Stimulated activated CD4-positive, alpha-beta T cell treated with anti-CD3 and anti-CD28 coated beads, Interleukin-15, amount 100 ng/mL, for 1 hour (primary cell): ENCODE measurements at regions not wholly inside any gene's neighbourhood (a gene's known extent, or its start where the extent isn't known, plus 50 kb on each side); places are given as distances from the start of the nearest gene placed in this dataset.

ENCODE experiments used
- DNase-seq, 2 donors: peaks; one replicate each; pipeline ENCODE4 v3.0.0-alpha.2; 2020; ENCODE audit warnings: low read depth in 1 of 2, low spot score in 1 of 2

DNA sequence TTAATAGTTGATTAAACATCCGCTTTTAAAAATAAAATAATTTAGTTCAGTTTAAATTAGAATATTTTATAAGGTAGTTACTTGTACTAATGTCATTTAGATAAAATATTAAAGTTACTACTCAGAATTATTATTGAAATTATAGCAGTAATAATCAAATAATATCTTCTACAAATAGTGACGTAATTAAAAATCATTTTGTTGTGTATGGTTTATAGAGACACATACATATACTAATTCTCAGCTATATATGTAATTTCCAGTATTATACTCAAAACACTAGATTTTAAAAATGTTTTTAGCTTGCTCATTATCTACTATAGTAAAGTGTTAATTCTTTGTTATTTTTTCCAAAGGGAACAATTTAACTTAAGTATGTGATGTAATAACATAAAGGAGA lies 435.2 kb upstream of the MANEA start:
- no peak for DNase-seq

DNA sequence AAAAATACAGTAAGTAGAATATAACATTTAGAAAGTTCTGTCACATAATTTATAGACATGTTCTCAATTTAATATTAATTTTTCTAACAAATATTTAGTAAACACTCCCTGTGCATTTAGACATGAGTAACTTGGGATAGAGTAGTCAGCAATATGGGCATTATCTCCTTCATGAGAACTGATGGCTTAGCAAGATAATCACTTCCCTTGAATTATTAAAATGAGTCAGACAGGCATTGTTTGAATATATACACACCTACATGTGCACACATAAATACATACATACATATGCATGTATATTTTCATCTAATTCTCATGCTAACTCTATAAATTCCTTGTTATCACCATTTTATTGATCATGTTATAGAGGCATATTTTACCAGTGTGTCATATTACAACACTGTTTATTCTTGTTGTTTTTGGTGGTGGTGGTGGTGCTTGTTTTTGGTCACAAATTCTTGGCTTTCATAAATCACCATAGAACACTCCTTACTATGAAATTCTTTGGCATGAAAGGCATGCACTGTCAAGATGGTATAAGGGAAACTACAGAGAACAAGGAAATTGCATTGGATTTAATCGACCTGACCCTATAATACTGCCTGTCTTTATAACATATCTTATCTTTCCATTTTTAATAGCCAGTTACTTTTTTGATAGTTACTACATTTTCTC lies 434.5 kb upstream of the MANEA start:
- no peak for DNase-seq

DNA sequence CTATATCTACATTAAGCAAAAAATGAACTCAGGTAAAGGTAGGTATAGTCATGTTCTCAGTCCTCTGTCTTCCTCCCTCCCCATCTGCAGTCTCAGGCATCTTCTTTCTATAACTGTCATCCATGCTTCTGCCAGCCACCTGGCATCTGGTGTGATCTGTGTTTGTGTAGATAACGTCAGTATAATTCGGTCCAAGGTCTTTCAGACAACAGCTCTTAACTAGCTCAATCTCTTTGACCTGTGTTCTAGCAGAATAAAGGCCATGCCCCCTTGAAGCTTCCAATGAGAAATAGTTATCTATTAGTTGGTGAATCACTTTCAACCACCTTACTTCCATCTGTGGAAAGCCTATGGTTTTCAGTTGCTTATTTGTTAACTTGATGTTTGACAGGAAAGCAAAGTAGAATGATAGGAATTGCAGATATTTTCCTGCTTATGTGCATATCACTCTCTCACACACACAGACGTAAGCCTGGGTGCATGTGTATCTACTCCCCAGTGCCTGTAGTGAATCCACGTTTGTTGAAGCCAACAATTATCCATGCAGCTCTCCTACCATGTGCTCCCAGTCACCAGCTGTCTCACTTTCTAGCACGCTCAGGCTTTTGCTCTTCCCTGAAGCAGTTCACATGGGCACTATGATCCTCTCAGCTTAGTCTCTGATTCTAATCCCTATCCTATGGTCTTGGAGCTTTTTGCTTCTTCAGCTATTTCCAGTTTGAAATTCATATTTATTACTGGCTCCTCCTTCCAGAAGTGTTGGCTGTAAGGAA lies 433.7 kb upstream of the MANEA start:
- no peak for DNase-seq

DNA sequence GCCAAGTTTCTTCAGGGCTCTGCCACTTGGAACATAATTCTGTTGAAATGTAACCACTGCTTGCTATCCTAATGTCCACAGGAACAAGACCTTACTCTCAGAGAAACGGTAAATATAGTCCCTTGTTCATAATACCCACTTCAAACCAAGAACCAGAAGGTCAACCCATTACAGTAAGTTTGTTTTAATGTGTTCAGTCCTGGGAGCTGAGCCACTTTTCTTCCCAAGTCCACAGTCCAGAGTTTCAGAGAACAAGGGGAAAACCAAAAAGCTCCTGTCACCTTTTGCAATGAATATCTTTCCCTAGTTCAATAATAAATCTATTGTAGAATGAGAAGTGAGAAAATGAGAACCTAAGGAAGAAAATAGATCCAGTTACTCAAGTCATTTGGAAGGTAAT lies 431.9 kb upstream of the MANEA start:
- DNase-seq: no peak

DNA sequence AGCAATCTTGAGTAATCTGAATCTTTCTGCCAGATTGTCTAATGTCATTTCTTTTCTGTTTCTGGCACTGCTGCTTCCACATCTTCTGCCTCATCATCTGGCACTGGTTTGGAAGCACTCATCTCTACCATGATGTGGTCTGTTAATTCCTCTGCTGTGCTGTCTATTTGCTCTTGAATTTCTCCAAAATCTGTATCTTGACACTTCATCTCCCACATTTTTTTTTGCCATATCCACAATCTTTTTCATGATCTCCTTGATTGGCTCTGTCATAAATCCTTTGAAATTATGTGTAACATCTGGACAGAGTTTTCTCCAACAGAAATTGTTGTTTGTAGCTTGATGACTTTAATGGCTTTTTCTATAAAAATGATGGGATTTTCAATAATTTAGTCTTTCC lies 417.8 kb upstream of the MANEA start:
- DNase-seq: no peak

DNA sequence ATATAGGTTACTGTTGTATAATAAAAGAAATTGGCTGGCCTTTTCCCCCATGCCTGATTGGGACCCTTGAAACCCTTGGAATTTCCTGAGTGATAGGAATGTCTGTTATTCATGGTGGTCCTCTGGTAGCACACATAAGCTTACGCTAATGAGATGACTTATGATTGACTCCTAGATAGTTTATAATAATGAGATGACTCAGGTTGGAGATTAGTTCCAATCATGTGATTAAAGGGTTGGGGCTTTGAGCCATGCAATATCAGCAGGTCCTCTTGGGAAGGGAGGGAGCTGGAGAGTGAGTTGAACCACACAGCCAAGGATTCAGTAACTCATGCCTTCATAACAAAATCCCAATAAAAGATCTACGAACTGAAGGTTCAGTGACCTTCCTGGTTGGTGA lies 407.6 kb upstream of the MANEA start:
- no peak for DNase-seq

DNA sequence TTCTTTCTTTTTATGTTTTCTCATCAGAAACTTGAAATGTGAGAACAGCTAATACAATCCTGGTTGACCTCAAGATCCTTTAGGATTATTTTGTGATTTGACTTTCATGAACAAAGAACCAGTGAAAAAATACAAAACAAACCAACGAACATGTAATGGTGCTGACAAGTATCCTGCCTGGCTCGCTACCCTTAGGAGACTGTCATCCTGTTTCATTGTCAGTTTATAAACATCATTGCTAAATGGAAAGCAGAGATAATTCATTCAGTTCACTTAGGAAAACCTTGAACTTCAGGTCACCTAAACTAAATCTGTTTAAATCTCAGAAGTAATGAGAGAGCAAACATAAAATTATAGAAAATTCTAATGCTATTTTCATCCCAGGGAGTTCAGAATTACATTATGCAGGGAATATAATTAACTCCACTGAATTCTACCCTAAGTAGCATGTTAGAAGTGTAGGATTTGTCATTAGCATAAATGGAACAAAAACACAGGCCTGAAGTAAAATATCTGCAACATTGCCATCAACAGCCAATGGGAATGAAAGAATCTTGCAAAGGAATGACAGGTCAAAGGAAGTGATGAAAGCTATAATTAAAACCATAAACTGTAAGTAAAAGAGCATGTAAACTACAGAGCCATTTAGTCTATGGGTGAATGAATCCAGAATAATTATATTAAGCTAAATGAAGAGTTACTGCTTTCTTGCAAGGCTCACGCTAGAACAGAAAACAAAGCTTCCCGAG lies 401.2 kb upstream of the MANEA start:
- no peak for DNase-seq

DNA sequence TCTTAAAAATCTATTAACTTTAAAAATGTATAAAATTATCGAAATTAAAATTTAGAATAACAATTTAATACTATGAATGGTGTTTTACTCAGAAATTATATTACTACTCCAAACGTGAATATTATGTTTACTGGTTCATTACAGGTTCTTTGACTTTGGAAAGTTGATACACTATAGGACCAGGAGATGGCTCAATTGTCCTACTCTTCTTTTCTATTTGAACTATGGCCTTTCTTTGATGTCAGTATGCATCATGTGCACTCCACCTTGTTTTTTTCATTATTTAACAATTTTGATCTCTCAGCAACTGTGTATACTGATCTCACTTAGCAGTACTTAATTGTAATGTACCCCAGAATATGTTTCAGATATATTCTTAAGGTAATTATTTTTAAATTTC lies 391.5 kb upstream of the MANEA start:
- no peak for DNase-seq

DNA sequence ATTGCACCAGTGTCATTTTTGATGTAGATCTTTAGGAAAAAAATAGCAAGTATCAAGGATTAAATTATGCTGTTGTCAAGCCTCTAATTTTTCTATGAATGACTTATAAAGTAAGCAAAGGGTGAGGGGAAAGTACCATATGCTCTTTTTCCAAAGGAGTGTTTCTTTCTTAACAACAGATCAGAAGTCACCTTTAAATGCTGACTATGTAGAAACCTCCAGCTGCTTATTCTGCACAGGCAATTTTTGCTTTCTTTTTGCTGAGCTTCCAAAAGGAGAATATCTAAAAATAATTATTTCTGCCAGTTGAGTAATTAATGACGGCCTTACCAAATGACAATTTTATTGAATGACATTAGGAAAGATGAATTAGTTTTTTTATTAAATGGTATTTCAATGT lies 390.6 kb upstream of the MANEA start:
- DNase-seq: no peak

DNA sequence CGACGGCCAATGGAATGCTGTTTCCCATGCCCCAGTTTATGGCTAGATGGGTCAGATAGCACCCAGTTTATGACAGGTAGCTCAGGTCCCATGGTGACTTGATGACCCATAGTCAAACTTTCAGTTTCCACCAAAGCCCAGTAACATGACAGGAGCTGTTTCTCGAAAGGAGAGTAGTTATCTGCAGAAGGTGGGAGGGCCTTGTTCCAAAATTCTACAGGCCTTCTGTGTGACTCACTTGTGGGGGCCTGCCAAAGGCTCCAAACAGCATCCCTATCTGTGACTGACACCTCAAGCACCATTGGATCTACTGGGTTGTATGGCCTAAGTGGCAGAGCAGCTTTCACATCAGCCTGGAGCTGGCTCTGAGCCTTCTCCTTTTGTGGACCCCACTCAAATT lies 379.7 kb upstream of the MANEA start:
- DNase-seq: no peak

DNA sequence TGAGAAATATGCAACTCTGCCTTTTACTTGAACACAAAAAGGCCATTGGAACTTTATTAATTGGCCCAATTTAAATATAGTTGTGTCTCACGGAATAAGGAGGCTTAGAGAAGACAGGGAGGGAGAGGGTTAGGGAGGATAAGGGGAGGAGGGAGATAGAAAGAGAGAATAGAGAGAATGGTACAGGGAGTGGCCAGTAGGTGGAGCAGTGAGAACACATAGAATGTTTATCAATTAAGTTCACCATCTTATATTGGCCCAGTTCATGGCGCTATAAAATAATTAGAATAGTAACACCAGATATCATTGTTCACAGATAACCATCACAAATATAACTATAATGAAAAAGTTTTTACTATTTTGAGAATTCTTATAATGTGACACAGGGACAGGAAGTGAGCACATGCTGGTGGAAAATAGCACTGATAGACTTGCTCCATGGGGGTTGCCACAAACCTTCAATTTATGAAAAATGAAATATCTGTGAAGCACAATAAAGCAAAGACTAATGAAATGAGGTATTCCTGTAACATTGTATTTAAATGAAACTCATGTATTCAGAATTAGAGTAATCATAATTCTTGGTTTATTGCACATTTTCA lies 374.1 kb upstream of the MANEA start:
- no peak for DNase-seq

DNA sequence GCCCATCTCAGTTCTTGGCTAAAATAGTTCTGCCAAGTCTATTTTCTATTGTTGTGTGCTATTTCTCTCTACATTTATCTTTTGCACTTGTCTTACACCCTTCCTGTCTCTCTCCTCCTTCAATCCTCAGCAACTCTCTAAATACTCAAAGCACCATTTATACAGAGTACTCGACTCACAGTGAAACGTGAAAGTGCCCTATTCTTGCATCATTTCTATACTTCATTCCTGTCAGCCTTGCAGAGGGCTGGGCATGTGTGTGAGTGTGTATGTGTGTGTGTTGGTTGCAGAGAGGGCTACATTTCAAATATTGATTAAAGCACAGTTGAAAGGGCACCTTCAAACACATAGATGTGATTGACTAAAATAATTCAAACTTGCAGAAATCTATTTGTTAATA lies 373.2 kb upstream of the MANEA start:
- DNase-seq: no peak

DNA sequence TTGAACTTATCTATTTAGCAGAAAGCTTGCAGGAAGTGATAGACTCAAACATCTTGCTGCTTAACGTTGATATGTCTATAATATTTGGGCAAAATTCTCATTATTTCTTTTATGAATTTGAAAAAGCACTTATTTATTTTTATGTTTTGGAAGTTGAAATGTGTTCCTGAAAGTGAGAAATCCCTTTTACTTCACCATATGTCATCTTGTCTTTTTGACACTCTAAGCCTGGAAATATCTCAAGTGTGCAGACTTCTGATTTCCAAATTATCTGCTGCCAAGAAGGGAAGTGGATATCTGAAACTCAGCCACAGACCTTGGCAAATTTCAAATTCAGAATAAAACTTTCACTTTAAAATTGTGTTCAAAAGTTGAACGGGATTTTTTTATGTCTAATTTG lies 368.7 kb upstream of the MANEA start:
- DNase-seq: no peak

DNA sequence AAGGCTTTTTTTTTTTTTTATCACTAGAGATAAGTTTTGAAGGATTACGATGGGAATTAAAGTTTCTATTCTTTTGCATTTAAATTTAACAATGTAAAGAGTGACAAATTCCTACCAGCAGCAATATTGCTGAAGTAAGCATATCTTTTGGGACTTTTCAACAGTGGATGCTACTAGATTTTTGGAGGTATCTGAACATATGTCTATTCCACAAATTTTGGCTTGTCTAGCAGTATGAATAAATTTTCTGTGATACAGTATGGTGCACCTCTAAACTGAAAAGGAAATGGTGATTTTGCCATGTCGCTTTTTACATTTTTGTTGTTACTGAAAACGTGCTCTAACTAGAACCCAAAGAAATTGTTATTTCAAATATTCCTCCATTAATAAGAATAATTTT lies 368.3 kb upstream of the MANEA start:
- DNase-seq: no peak

DNA sequence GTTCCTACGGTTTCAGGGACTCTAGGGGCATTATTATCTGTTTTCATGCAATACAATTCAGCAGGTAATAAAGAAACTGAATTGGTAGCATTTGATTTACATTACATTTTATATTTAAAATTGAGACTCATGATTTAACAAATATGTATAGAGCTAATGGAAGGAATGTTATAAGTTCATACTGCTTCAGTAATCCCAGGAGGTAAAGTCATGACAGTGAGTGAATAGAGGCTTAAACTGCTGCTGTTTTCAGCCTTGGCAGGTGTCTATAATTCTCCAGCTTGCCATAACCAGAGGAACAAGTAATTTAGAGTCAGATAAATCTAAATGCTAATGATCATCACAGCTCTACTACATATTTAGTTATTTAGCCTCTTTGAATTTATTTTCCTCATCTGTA lies 360.8 kb upstream of the MANEA start:
- no peak for DNase-seq

DNA sequence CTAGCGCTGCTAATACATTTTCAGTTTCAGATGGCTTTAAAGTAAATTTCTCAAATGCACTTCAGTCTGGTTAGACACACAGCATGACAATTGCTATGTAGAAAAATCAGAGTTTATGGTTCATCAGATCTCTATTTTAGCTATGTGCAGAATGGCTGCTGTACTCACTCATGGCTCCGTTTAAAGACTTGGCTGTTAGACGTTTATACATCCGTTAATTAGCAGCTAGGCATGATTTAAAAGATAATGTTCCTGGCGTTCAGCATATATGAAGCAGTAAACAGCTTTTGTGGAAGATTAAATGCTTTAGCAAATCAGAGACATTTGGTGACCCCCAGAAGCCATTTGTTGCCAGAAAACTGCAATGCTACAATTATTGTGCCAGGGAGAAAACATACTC lies 350.0 kb upstream of the MANEA start:
- no peak for DNase-seq

DNA sequence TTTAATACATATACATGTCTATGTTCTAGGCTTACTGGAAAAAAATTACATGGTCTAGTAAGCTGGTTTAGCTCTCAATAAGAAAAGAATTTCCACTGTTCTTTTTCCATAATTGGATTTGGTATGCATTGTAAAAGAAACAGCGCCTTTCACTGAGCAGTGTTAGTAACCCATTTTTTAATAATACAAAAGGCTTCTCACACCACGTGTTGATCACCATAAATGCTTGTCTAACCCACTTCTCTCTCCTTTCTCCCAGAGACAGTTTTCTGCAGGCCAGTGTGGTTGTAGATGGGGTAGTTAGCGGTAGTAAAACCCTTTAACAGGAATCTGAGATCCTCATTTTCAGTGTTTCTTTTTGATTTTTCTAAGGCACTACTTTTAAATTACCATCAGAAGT lies 348.7 kb upstream of the MANEA start:
- DNase-seq: no peak

DNA sequence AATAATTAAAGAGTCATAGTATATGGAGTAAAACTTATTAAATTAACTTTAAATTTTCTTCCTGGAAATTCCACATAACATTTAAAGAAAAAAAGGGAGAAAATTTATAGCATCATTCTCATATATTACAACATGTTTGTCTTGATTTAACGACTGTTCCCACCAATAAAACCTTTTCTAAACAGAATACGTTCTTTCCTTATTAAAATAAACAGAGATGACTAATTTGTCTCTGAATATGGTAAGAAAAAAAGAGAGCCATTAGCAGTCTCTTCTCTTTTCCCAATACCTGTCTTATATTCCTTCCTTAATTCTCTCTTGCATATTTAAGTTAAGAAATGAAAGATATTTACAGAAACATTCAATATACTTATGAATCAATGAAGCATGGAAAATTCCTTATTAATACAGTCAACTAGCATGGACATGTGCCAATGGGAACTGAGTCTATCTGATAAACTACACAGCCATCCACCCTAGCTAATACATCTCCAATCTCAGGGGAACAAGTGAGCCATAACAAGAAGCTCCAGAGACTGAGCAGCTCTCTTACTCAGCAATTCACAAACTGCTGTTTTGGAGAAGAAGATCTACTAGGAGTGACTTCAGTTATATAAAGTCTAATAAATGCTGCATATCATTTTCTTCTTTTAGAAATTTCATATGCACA lies 347.1 kb upstream of the MANEA start:
- no peak for DNase-seq

DNA sequence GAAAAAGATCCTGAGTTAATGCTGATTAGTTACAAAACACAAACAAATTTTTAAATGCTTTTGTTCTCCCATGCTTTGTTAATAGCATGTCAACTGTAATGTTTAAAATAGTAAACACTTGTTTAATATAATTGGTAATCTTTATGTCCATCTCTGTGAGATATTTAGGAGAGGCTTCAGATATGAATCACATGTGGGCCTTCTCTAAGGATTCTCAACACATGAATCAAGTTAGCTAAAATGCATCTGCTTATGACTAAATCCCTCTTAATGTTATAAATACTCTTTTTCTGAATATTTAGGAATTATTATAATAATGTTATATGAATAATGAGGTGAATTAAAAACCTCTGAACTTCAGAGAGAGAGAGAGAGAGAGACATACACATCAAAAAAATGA lies 345.9 kb upstream of the MANEA start:
- no peak for DNase-seq

DNA sequence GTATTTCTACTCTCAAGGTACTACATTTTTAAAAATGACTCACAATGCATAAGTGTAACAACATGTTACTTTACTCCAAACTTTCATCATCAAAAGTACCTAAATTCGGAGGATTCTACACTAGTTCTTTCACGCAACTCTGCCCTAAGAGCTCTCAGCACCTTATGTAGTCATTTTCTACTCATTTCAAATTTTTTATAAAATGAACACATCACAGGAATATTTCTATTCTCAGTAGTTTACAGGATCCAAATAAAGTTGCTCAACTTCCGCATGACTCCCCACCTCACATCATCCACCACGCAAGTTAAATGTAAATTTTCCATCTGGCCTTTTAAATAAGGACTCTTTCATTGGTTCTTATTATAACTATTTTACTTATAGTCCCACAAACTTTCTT lies 344.9 kb upstream of the MANEA start:
- DNase-seq: no peak

DNA sequence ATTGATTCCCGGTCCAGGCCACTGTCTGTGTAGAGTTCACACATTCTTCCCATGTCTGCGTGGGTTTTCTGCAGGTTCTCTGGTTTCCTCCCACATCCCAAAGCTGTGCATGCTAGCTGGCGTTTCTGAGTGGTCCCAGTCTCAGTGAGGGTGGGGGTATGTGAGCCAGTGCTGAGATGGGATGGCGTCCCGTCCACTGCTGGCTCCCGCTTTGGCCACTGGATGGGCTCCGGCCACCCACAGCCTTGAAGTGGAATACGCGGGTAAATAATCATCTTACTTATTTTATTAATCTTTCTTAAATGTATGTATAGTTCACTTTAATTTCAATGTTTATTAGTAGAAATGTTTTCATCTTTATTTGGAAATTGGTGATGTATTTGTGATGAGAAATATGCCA lies 343.5 kb upstream of the MANEA start:
- DNase-seq: no peak
